HT1080 (cell line): ENCODE measurements at regions not wholly inside any gene's neighbourhood (a gene's known extent, or its start where the extent isn't known, plus 50 kb on each side); places are given as distances from the start of the nearest gene placed in this dataset. TPM values are rescaled to one million over a fixed set of nuclear protein-coding genes. Genes with fewer than 3 reads are reported as not detected.

Source experiments
- DNase-seq: peaks from one replicate; pipeline ENCODE4 v3.0.0-alpha.2; 2015; ENCODE audit warnings: low read depth
- small RNA-seq: library from RNA; depleted of rRNA; stranded (forward); fragments of <200 nt; gene quantifications from one replicate; pipeline ENCODE3, GENCODE V24; 2014

- DNase-seq: no peak
Measured at GRCh38 chr2:138871312-138871711, 91.1 kb upstream of the NXPH2 start.

GRCh38 chr2:138867341-138867740 is 87.2 kb upstream of the NXPH2 start:
- no peak for DNase-seq

- DNase-seq: no peak
Measured at GRCh38 chr2:138866797-138867196, 86.6 kb upstream of the NXPH2 start.

- no peak for DNase-seq
Measured at GRCh38 chr2:138853761-138854160, 73.6 kb upstream of the NXPH2 start.

- DNase-seq: no peak
Measured at GRCh38 chr2:138853296-138853695, 73.1 kb upstream of the NXPH2 start.

GRCh38 chr2:138846216-138846821 is 66.1 kb upstream of the NXPH2 start:
- peak; percentile 41 for DNase-seq

- DNase-seq: no peak
Measured at GRCh38 chr2:138842341-138842740, 62.2 kb upstream of the NXPH2 start.

GRCh38 chr2:138841459-138841858 is 61.3 kb upstream of the NXPH2 start:
- DNase-seq: no peak

GRCh38 chr2:138838851-138839620 is 58.8 kb upstream of the NXPH2 start:
- no peak for DNase-seq

GRCh38 chr2:138831691-138832090 is 51.5 kb upstream of the NXPH2 start:
- peak; percentile 9 for DNase-seq

GRCh38 chr2:138831154-138831553 is 51.0 kb upstream of the NXPH2 start:
- no peak for DNase-seq

GRCh38 chr2:138830547-138830946 is 50.4 kb upstream of the NXPH2 start:
- DNase-seq: no peak

Small RNA genes in the stretch of these regions (small RNA-seq; reads per million reads assigned to genes)
- gene RF00139 (0.07 reads per million), gene RN7SKP286 (not detected)
